Mucosa of descending colon (tissue), 3 donors: ENCODE measurements at regions not wholly inside any gene's neighbourhood (a gene's known extent, or its start where the extent isn't known, plus 50 kb on each side); places are given as distances from the start of the nearest gene placed in this dataset.

Experiments used
- ATAC-seq: fragments of 200-7000 bp; cut with Tn5 transposase; one replicate; pipeline ENCODE4 v1.9.1; 2020; ENCODE audit warnings: mild to moderate bottlenecking, moderate library complexity
- DNase-seq, 3 donors: peaks; one replicate each; pipeline ENCODE4 v3.0.0-alpha.2; 2020
- H3K36me3 ChIP-seq: fragments of 200-600 bp; one replicate; pipeline ENCODE4 v1.8.0; 2021; ENCODE audit warnings: low read depth, mild to moderate bottlenecking
- H3K4me1 ChIP-seq: fragments of 200-600 bp; one replicate; pipeline ENCODE4 v1.8.0; 2021; ENCODE audit warnings: low read depth, mild to moderate bottlenecking
- H3K4me3 ChIP-seq: fragments of 200-600 bp; one replicate; pipeline ENCODE4 v1.8.0; 2021; ENCODE audit warnings: mild to moderate bottlenecking
- H3K9me3 ChIP-seq: fragments of 200-600 bp; one replicate; pipeline ENCODE4 v1.8.0; 2021; ENCODE audit warnings: mild to moderate bottlenecking
- CTCF ChIP-seq: fragments of 200-600 bp; IDR thresholded peaks from one replicate; pipeline ENCODE4 v1.8.0; 2022; ENCODE audit warnings: antibody characterized with exemption, mild to moderate bottlenecking
- intact Hi-C, 2 donors: fragments of 100-400 bp; cut with DNase I in 1 of 2; cut with micrococcal nuclease in 1 of 2; formaldehyde crosslinking; loops; one replicate each; pipeline versions ENCODE4 v1.11.0 to v1.11.1; 2022; cut with DNase I, micrococcal nuclease
- donor health status: DM: no; HTN: no; CAD: no; lungs with moderate emphysema.
- donor health status: DM: no; HTN: no; CAD: no.
- donor health status: DM: no; HTN: yes; CAD: no.

GRCh38 chrX:39805825-39806224, 291.9 kb downstream of the BCOR start:
- intact Hi-C loops = no loop called here
- no peak for TF ChIP-seq CTCF

GRCh38 chrX:39808471-39808917, 289.3 kb downstream of the BCOR start:
- Histone ChIP-seq H3K4me1 (no peaks in the 10 kb centered on the region), H3K9me3 (no peaks in the 10 kb centered on the region), H3K36me3 (no peaks in the 10 kb centered on the region), H3K4me3 (no peak overlapping the region)
- ATAC-seq = no peak
- no peak for TF ChIP-seq CTCF
- DNase-seq = no peak
- intact Hi-C loops = no loop called here

More at GRCh38 chrX:39805825-39806224, 291.9 kb downstream of the BCOR start:
- no peak for DNase-seq
- no peaks in the 10 kb centered on the region for H3K36me3 ChIP-seq
- H3K4me3 ChIP-seq = no peak overlapping the region
- H3K9me3 ChIP-seq = no peaks in the 10 kb centered on the region
- ATAC-seq = no peak
- H3K4me1 ChIP-seq = no peaks in the 10 kb centered on the region

DNA sequence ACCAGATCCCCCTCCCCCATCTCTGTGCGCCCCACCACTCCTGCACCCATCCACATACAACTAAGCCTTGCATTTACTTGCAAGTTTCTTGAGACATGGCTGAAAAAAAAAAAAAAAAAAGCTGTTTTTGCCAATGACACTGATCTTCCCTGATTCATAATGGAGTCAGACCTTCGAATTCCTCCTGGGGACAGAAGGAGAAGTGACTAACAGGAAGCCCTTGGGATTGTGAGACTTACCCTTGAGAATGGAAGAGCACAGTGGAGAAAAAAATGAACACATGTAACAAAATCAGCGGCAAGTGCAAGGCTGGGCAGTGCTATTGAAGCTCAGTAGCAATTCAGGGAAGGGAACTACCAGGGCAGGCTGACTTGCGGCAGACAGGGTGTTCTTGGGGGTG, 288.4 kb downstream of the BCOR start:
- intact Hi-C loops = no loop called here
- H3K4me3 ChIP-seq = no peak overlapping the region
- no peak for ATAC-seq

GRCh38 chrX:39810901-39811300, 286.9 kb downstream of the BCOR start:
- TF ChIP-seq CTCF = no peak
- Histone ChIP-seq H3K4me1 (no peaks in the 10 kb centered on the region), H3K36me3 (no peaks in the 10 kb centered on the region), H3K4me3 (no peak overlapping the region), H3K9me3 (no peaks in the 10 kb centered on the region)
- intact Hi-C loops = no loop called here
- DNase-seq (no peak), ATAC-seq (no peak)

More for the DNA sequence above, 288.4 kb downstream of the BCOR start:
- TF ChIP-seq CTCF = no peak
- Histone ChIP-seq H3K36me3 (no peaks in the 10 kb centered on the region), H3K9me3 (no peaks in the 10 kb centered on the region), H3K4me1 (no peaks in the 10 kb centered on the region)
- DNase-seq = no peak

- TF ChIP-seq CTCF = no peak
- no peaks in the 10 kb centered on the region for H3K4me1 ChIP-seq
- intact Hi-C loops = no loop called here
- ATAC-seq = no peak
- no peaks in the 10 kb centered on the region for H3K9me3 ChIP-seq
- DNase-seq = no peak
- no peaks in the 10 kb centered on the region for H3K36me3 ChIP-seq
- no peak overlapping the region for H3K4me3 ChIP-seq
These were observed 286.4 kb downstream of the BCOR start for GRCh38 chrX:39811376-39811775.
